HepG2 (cell line): ENCODE measurements at regions not wholly inside any gene's neighbourhood (a gene's known extent, or its start where the extent isn't known, plus 50 kb on each side); places are given as distances from the start of the nearest gene placed in this dataset.

Experiments used
- ATAC-seq: fragments of 200-7000 bp; cut with Tn5 transposase; 3 replicates; pipeline ENCODE4 v1.9.1; 2020; ENCODE audit warnings: mild to moderate bottlenecking, moderate library complexity
- BruUV-seq: library from RNA; stranded (reverse); fragments of 400-500 nt; replicated peaks from 2 replicates; lab custom pipeline; 2021; lab: Mats Ljungman, UMichigan
- CTCF ChIA-PET: fragments of 300-600 bp; formaldehyde crosslinking; extraction: SDS; loops from one replicate; lab custom pipeline; 2021; ENCODE audit warnings: low total read pairs, inconsistent platforms, low intra/inter-chr PET ratio; lab: Yijun Ruan, JAX
- POLR2A ChIA-PET: fragments of 350-600 bp; sonication (Branson Sonifier 250); formaldehyde crosslinking; loops from one replicate; lab custom pipeline; 2020; ENCODE audit warnings: antibody characterized with exemption, inconsistent platforms; lab: Yijun Ruan, JAX
- DNase-seq: peaks from one replicate; pipeline ENCODE4 v3.0.0-alpha.2; 2015; ENCODE audit warnings: low spot score
- FAIRE-seq: peaks from 3 replicates; lab custom pipeline; 2011; peaks lifted over from hg19 to GRCh38; lab: Jason Lieb, UNC
- H2AFZ ChIP-seq: one replicate; pipeline ENCODE4 v1.6.1; 2011; ENCODE audit warnings: low read length, inconsistent platforms
- H3K27ac ChIP-seq: fragments of 300-600 bp; 3 replicates; pipeline ENCODE4 v1.8.0; 2011; ENCODE audit warnings: mixed run types, mild to moderate bottlenecking, mixed read lengths, low read length, inconsistent platforms; ENCODE audit not compliant: insufficient read depth; ENCODE audit errors: extremely low read length
- H3K27me3 ChIP-seq, 2 experiments: fragments of 200-600 bp in 1 of 2; 2 replicates in 1 of 2; 3 replicates in 1 of 2; pipeline versions ENCODE4 v1.6.0 to v1.8.0; 2011; ENCODE audit warnings: low read length in 2 of 2, mild to moderate bottlenecking in 2 of 2, moderate library complexity in 2 of 2, inconsistent platforms in 1 of 2; ENCODE audit not compliant: insufficient read depth in 2 of 2, control insufficient read depth in 1 of 2
- H3K36me3 ChIP-seq, 2 experiments: fragments of 200-600 bp in 1 of 2; replicated peaks in 1 of 2; 2 replicates in 1 of 2; 3 replicates in 1 of 2; pipeline versions ENCODE4 v1.5.1 to v1.8.0; 2011; ENCODE audit warnings: low read length in 2 of 2, inconsistent platforms in 1 of 2; ENCODE audit not compliant: insufficient read depth in 2 of 2, control insufficient read depth in 1 of 2
- H3K4me1 ChIP-seq: 2 replicates; pipeline ENCODE4 v1.5.1; 2012; ENCODE audit warnings: low read length, inconsistent platforms; ENCODE audit not compliant: insufficient read depth
- H3K4me2 ChIP-seq: 2 replicates; pipeline ENCODE4 v1.6.0; 2011; ENCODE audit warnings: low read depth, low read length, inconsistent platforms
- H3K4me3 ChIP-seq, 3 experiments: fragments of 200-600 bp in 1 of 3; sonication (generic), shearing (Covaris generic) in 1 of 3; replicated peaks in 1 of 3; 2 replicates each; pipeline ENCODE4 v1.5.1; 2011 to 2016; ENCODE audit warnings: low read length in 3 of 3, inconsistent platforms in 2 of 3, low read depth in 2 of 3, mild to moderate bottlenecking in 2 of 3, control low read depth in 1 of 3, mixed read lengths in 1 of 3; ENCODE audit not compliant: insufficient read depth in 1 of 3
- H3K79me2 ChIP-seq: one replicate; pipeline ENCODE4 v1.6.1; 2011; ENCODE audit warnings: low read length, inconsistent platforms; ENCODE audit not compliant: insufficient read depth
- H3K9ac ChIP-seq: 2 replicates; pipeline ENCODE4 v1.6.0; 2011; ENCODE audit warnings: mild to moderate bottlenecking, low read depth, low read length, inconsistent platforms; ENCODE audit not compliant: insufficient read depth
- H3K9me3 ChIP-seq: 2 replicates; pipeline ENCODE4 v1.5.1; 2012; ENCODE audit warnings: mild to moderate bottlenecking, low read length
- H4K20me1 ChIP-seq: 2 replicates; pipeline ENCODE4 v1.6.0; 2011; ENCODE audit warnings: inconsistent platforms, mild to moderate bottlenecking, low read length, moderate library complexity; ENCODE audit not compliant: insufficient read depth
- ELF1 ChIP-seq: sonication (generic); formaldehyde crosslinking; IDR thresholded peaks from 2 replicates; pipeline ENCODE4 v1.4.0; 2020; ENCODE audit warnings: missing genetic modification reagents
- ELF4 ChIP-seq: sonication (generic); formaldehyde crosslinking; IDR thresholded peaks from 2 replicates; pipeline ENCODE4 v1.5.0; 2020; ENCODE audit warnings: missing genetic modification reagents, mild to moderate bottlenecking, moderate library complexity, borderline replicate concordance
- MTERF4 ChIP-seq: sonication (generic); formaldehyde crosslinking; IDR thresholded peaks from 2 replicates; pipeline ENCODE4 v1.8.0; 2023; ENCODE audit warnings: mild to moderate bottlenecking, missing genetic modification reagents
- ZNF138 ChIP-seq: sonication (generic); formaldehyde crosslinking; IDR thresholded peaks from 2 replicates; pipeline ENCODE4 v1.5.0; 2020; ENCODE audit warnings: mild to moderate bottlenecking, low read depth, missing genetic modification reagents
- WGBS: methylation state at CpG from one replicate; pipeline ENCODE4 v1.1.6; 2017; ENCODE audit warnings: low lambda C conversion rate; 5-methylcytosine and 5-hydroxymethylcytosine counted together
- in situ Hi-C: cut with HindIII; loops from 2 replicates; pipeline ENCODE4 v1.10.0; 2017; ENCODE audit warnings: low pct_unique_long_range_greater_than_20kb; ENCODE audit not compliant: extremely low pct_ligation_motif_present
- intact Hi-C: fragments of 100-400 bp; cut with micrococcal nuclease; formaldehyde crosslinking; loops from one replicate; pipeline ENCODE4 v1.10.0; 2022; ENCODE audit not compliant: unreplicated experiment
- TF ChIP-seq, protein P1 (sequence below): sonication (generic); formaldehyde crosslinking; IDR thresholded peaks from 2 replicates; pipeline ENCODE4 v1.5.1; 2020; ENCODE audit warnings: mild to moderate bottlenecking, missing genetic modification reagents, borderline replicate concordance

- Histone ChIP-seq H3K79me2 (no peaks in the 10 kb centered on the region), H3K9me3 (no peaks in the 10 kb centered on the region), H2AFZ (no peak overlapping the region), H3K27ac (no peak overlapping the region), H3K4me3 (no peak overlapping the region), H4K20me1 (no peaks in the 10 kb centered on the region), H3K4me2 (no peak overlapping the region), H3K27me3 (no peaks in the 10 kb centered on the region; a peak in 1 of 5 replicates), H3K4me1 (peaks cover 13% of the 10 kb centered on the region), H3K36me3 (no peaks in the 10 kb centered on the region), H3K9ac (no peak overlapping the region)
- TF ChIP-seq ELF1 (CRISPR knock-in tag) (no peak), ZNF138 (CRISPR knock-in tag) (no peak), ELF4 (no peak), MTERF4 (CRISPR knock-in tag) (no peak)
- TF ChIP-seq, protein P1, sequence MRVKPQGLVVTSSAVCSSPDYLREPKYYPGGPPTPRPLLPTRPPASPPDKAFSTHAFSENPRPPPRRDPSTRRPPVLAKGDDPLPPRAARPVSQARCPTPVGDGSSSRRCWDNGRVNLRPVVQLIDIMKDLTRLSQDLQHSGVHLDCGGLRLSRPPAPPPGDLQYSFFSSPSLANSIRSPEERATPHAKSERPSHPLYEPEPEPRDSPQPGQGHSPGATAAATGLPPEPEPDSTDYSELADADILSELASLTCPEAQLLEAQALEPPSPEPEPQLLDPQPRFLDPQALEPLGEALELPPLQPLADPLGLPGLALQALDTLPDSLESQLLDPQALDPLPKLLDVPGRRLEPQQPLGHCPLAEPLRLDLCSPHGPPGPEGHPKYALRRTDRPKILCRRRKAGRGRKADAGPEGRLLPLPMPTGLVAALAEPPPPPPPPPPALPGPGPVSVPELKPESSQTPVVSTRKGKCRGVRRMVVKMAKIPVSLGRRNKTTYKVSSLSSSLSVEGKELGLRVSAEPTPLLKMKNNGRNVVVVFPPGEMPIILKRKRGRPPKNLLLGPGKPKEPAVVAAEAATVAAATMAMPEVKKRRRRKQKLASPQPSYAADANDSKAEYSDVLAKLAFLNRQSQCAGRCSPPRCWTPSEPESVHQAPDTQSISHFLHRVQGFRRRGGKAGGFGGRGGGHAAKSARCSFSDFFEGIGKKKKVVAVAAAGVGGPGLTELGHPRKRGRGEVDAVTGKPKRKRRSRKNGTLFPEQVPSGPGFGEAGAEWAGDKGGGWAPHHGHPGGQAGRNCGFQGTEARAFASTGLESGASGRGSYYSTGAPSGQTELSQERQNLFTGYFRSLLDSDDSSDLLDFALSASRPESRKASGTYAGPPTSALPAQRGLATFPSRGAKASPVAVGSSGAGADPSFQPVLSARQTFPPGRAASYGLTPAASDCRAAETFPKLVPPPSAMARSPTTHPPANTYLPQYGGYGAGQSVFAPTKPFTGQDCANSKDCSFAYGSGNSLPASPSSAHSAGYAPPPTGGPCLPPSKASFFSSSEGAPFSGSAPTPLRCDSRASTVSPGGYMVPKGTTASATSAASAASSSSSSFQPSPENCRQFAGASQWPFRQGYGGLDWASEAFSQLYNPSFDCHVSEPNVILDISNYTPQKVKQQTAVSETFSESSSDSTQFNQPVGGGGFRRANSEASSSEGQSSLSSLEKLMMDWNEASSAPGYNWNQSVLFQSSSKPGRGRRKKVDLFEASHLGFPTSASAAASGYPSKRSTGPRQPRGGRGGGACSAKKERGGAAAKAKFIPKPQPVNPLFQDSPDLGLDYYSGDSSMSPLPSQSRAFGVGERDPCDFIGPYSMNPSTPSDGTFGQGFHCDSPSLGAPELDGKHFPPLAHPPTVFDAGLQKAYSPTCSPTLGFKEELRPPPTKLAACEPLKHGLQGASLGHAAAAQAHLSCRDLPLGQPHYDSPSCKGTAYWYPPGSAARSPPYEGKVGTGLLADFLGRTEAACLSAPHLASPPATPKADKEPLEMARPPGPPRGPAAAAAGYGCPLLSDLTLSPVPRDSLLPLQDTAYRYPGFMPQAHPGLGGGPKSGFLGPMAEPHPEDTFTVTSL, result no peak
- no TSS peak for BruUV-seq
- intact Hi-C loops (no loop called here), in situ Hi-C loops (no loop called here)
- no peak for FAIRE-seq
- no peak for DNase-seq
- POLR2A ChIA-PET, result no interaction called here
- WGBS, result 27% methylated on average over 1 of the region's 1 CpG
- CTCF ChIA-PET, result no interaction called here
- ATAC-seq, result no peak
Measured at GRCh38 chr10:33706746-33707145, 372.3 kb upstream of the NRP1 start.
